ENCODE measurements at regions not wholly inside any gene's neighbourhood (a gene's known extent, or its start where the extent isn't known, plus 50 kb on each side); places are given as distances from the start of the nearest gene placed in this dataset.

GRCh38 chr20:19079536-19080299 lies 132.7 kb upstream of the SLC24A3 start:
- peak in 1 of 2 donors; percentile 3 for DNase-seq (ENCODE audit: low read depth in 2 of 2)

GRCh38 chr20:19081937-19082336 lies 130.5 kb upstream of the SLC24A3 start:
- no peak overlapping the region for H3K27ac ChIP-seq (ENCODE audit: insufficient read depth, low read length)
- no peaks in the 10 kb centered on the region for H3K4me1 ChIP-seq (ENCODE audit: control insufficient read depth, extremely low read depth, insufficient read depth, low read length)
- H4K20me1 ChIP-seq (ENCODE audit: control insufficient read depth, extremely low read depth, insufficient read depth, low read length): no peaks in the 10 kb centered on the region
- H2AFZ ChIP-seq (ENCODE audit: low read length): no peak overlapping the region
- no peak overlapping the region for H3K4me2 ChIP-seq (ENCODE audit: extremely low read depth, insufficient read depth, low read length)
- DNase-seq (ENCODE audit: low read depth in 2 of 2): no peak
- no peak overlapping the region for H3K4me3 ChIP-seq (replicated peaks in 1 of 4; ENCODE audit: control extremely low read depth in 1 of 4, insufficient read depth in 1 of 4, low read depth in 3 of 4, low read length in 4 of 4)
- no peaks in the 10 kb centered on the region for H3K27me3 ChIP-seq (ENCODE audit: control insufficient read depth, insufficient read depth, low read length)
- TF ChIP-seq EZH2 (IDR thresholded peaks at IDR 0.05; ENCODE audit: low read length, missing control alignments): no peak
- TF ChIP-seq CTCF (conservative IDR thresholded peaks at IDR 0.05 in 1 of 2, IDR thresholded peaks at IDR 0.05 in 1 of 2; ENCODE audit: low read depth in 1 of 2, low read length in 2 of 2): no peak
- no peaks in the 10 kb centered on the region for H3K79me2 ChIP-seq (ENCODE audit: control insufficient read depth, insufficient read depth, low read length)
- H3K9ac ChIP-seq (ENCODE audit: insufficient read depth, low read length): no peak overlapping the region
- no peaks in the 10 kb centered on the region for H3K9me3 ChIP-seq (ENCODE audit: control insufficient read depth, insufficient read depth, low read depth, low read length)
- no peaks in the 10 kb centered on the region for H3K36me3 ChIP-seq (ENCODE audit: control insufficient read depth, insufficient read depth, low read length)

More at GRCh38 chr20:19079536-19080299, 132.7 kb upstream of the SLC24A3 start:
- no peaks in the 10 kb centered on the region for H3K9me3 ChIP-seq (ENCODE audit: control insufficient read depth, insufficient read depth, low read depth, low read length)
- H3K36me3 ChIP-seq (ENCODE audit: control insufficient read depth, insufficient read depth, low read length): no peaks in the 10 kb centered on the region
- no peaks in the 10 kb centered on the region for H3K79me2 ChIP-seq (ENCODE audit: control insufficient read depth, insufficient read depth, low read length)
- H3K27me3 ChIP-seq (ENCODE audit: control insufficient read depth, insufficient read depth, low read length): no peaks in the 10 kb centered on the region
- no peak overlapping the region for H3K4me3 ChIP-seq (replicated peaks in 1 of 4; ENCODE audit: control extremely low read depth in 1 of 4, insufficient read depth in 1 of 4, low read depth in 3 of 4, low read length in 4 of 4)
- no peak overlapping the region for H3K9ac ChIP-seq (ENCODE audit: insufficient read depth, low read length)
- no peak overlapping the region for H3K4me2 ChIP-seq (ENCODE audit: extremely low read depth, insufficient read depth, low read length)
- H3K4me1 ChIP-seq (ENCODE audit: control insufficient read depth, extremely low read depth, insufficient read depth, low read length): no peaks in the 10 kb centered on the region
- no peak for TF ChIP-seq EZH2 (IDR thresholded peaks at IDR 0.05; ENCODE audit: low read length, missing control alignments)
- TF ChIP-seq CTCF (conservative IDR thresholded peaks at IDR 0.05 in 1 of 2, IDR thresholded peaks at IDR 0.05 in 1 of 2; ENCODE audit: low read depth in 1 of 2, low read length in 2 of 2): no peak
- H2AFZ ChIP-seq (ENCODE audit: low read length): no peak overlapping the region
- no peak overlapping the region for H3K27ac ChIP-seq (ENCODE audit: insufficient read depth, low read length)
- no peaks in the 10 kb centered on the region for H4K20me1 ChIP-seq (ENCODE audit: control insufficient read depth, extremely low read depth, insufficient read depth, low read length)

DNA sequence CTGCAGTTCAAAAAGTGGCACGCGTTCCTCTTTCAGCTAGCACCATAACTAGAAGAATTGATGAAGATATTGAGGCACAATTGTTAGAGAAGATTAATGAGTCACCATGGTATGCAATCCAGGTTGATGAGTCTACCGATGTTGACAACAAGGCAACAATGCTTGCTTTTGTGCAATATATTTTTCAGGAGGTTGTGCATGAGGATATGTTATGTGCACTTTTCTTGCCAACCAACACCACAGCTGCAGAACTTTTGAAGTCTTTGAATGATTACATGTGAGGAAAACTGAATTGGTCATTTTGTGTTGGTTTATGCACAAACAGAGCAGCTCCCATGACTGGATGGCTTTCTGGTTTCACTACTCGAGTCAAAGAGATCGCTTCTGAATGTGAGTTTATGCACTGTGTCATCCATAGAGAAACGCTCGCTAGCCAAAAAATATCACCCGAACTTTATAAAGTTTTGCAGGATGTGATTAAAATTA lies 129.3 kb upstream of the SLC24A3 start:
- H3K27ac ChIP-seq (ENCODE audit: insufficient read depth, low read length): no peak overlapping the region
- no peaks in the 10 kb centered on the region for H3K36me3 ChIP-seq (ENCODE audit: control insufficient read depth, insufficient read depth, low read length)
- H3K9ac ChIP-seq (ENCODE audit: insufficient read depth, low read length): no peak overlapping the region
- H3K4me3 ChIP-seq (replicated peaks in 1 of 4; ENCODE audit: control extremely low read depth in 1 of 4, insufficient read depth in 1 of 4, low read depth in 3 of 4, low read length in 4 of 4): no peak overlapping the region
- H3K79me2 ChIP-seq (ENCODE audit: control insufficient read depth, insufficient read depth, low read length): no peaks in the 10 kb centered on the region
- TF ChIP-seq EZH2 (IDR thresholded peaks at IDR 0.05; ENCODE audit: low read length, missing control alignments): no peak
- TF ChIP-seq CTCF (conservative IDR thresholded peaks at IDR 0.05 in 1 of 2, IDR thresholded peaks at IDR 0.05 in 1 of 2; ENCODE audit: low read depth in 1 of 2, low read length in 2 of 2): no peak
- no peaks in the 10 kb centered on the region for H3K27me3 ChIP-seq (ENCODE audit: control insufficient read depth, insufficient read depth, low read length)
- no peak overlapping the region for H3K4me2 ChIP-seq (ENCODE audit: extremely low read depth, insufficient read depth, low read length)
- no peak for DNase-seq (ENCODE audit: low read depth in 2 of 2)
- no peak overlapping the region for H2AFZ ChIP-seq (ENCODE audit: low read length)
- no peaks in the 10 kb centered on the region for H4K20me1 ChIP-seq (ENCODE audit: control insufficient read depth, extremely low read depth, insufficient read depth, low read length)
- H3K4me1 ChIP-seq (ENCODE audit: control insufficient read depth, extremely low read depth, insufficient read depth, low read length): no peaks in the 10 kb centered on the region
- no peaks in the 10 kb centered on the region for H3K9me3 ChIP-seq (ENCODE audit: control insufficient read depth, insufficient read depth, low read depth, low read length)
